Ecto neural progenitor cell (in vitro differentiated cells): ENCODE measurements at regions not wholly inside any gene's neighbourhood (a gene's known extent, or its start where the extent isn't known, plus 50 kb on each side); places are given as distances from the start of the nearest gene placed in this dataset.
"Not testable (repeated sequence)": the region's sequence is repeated elsewhere in the genome, so short reads cannot be mapped to it uniquely, and the experiment has no call there.

Experiments
- DNase-seq: peaks from one replicate; pipeline ENCODE4 v3.0.0-alpha.2; 2018; ENCODE audit warnings: low spot score

DNA sequence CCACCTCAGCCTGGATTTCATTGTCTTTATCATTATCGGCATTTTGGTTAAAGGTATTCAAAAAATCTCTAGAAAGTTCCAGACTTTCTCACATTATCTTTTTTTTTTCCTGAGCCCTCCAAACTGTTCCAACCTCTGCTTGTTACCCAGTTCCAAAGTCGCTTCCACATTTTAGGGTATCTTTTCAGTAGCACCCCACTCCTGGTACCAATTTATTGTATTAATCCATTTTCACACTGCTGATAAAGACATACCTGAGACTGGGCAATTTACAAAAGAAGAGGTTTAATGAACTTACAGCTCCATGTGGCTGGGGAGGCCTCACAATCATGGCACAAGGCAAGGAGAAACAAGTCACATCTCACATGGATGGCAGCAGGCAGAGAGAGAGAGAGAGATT, 145.5 kb upstream of the SSTR1 start:
- DNase-seq = not testable (repeated sequence)

DNA sequence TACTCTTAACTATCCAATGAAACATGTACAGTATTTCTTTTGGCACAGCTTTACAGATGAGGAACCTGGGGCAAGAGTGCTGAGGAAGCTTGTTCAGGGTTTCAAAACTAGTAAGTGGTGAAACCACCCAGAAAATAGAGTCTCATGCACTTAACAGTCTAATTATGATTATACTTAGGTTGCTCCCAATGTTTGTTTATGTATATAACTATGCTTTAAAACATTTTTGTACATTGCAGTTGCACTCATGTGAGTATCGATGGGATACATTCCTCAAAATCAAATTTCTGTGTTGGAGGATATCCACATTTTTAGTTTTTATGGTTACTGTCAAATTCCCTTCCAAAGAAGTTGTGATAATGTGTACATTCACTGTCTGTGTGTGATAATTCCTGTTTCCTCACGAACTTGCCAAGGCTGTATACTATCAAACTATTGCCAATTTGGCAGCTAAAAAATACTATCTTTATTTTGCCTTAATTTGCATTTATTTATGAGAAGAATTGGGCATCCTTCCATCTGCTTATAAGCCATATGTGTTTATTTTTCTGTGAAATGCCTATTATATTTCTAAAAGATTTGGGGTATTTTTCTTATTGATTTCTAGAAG, 143.9 kb upstream of the SSTR1 start:
- DNase-seq = no peak

DNA sequence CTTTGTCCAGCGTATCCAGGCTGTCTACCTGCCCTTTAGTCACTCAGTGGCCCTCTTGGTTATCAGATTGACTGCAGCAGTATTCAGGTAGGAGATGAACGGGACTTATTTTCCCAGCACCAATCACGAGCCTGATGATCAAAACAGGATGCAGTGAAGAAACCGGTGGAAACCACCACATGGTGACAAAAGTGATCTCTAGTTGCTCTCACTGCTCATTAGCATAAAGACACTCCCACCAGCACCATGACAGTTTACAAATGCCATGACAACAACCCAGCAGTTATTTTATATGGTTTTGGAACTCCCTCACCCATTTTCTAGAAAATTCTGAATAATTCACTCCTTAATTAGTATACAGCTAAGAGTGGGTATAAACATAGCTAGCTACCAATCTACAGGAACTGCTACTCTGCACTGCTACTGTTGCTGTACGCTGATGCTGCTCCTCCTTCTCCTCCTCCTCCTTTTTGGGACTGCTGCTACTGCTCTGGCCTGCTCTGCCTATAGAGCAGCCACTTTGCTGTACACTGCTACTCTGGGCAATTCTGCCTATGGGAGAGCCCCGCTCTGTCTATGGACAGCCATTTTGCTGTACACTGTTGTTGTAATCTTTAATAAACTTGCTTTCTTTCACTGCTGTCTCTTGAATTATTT, 142.5 kb upstream of the SSTR1 start:
- DNase-seq = no peak

DNA sequence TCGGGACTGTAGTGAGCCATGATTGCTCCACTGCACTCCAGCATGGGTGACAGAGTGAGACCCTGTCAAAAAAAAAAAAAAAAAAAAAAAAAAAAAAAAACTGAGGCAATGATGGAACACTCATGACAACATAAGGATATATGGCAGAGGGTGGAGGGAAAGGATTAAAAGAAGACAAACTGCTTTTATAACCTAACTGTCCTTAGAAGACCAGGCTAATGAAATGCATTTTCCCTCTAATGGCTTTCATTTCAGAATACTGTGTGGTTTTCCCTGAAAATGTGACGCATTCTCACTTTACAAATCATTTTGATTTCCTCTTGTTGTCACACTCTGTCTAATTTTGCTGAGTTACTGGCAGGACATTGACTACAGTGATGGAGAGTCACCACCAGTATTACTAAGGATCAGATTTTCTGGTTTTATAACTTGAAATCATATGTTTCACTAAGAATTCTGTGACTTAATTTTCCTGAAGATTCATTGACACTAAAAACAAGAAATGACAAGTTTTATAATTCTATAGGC, 137.6 kb upstream of the SSTR1 start:
- no peak for DNase-seq

DNA sequence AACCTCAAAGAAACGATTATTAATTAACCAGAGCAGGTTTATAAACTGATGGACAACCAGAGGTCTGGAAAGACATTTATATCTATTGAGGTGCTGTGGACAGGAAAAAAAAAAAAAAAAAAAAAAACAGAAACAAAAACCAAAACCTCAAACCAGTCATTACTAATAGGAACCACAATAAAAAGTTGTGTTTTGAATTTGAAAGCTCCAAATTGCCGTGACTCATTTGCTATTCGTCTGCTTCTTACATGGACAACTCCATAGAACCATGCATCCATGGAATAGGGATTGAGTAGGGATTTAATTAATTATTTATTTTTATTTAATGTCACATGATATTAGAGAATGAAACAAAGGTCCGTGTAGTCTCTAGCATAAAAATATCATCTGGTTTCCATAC, 134.1 kb upstream of the SSTR1 start:
- DNase-seq = no peak

DNA sequence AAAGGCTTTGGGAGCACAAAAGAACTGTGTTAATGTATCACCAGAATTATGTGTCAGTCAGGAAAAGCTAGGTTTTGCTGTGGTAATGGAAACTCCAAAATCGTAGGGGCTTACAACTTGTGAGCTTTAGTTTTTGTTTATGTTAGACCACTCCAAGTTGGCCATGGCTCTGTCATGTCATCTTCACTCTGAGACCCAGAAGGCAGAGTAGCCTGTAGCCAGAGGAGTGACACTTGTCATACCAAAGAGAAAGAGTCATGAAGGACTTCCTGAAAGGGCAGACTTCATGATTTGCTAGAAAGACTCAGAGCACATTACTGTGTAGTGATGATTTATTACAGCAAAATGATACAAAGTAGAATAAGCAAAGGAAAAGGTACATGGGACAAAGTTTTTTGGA, 133.6 kb upstream of the SSTR1 start:
- DNase-seq = no peak

DNA sequence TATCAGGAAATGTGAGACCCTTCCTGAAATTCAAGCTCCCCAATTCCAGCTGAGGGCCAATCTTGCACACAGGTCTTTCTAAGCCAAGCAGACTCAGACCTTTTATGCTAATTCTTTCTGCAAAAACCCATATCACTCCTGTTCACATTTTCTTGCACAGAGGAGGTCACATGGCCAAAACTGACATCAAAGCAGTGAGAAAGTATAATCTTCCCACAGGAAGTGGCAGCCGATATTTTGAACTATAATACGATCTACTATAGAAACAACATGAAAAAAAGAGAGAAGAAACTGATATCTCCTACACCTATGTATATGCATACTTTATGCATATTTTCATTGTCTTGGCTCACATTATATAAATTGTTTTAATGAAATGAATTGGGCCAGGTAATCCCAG, 132.9 kb upstream of the SSTR1 start:
- no peak for DNase-seq

DNA sequence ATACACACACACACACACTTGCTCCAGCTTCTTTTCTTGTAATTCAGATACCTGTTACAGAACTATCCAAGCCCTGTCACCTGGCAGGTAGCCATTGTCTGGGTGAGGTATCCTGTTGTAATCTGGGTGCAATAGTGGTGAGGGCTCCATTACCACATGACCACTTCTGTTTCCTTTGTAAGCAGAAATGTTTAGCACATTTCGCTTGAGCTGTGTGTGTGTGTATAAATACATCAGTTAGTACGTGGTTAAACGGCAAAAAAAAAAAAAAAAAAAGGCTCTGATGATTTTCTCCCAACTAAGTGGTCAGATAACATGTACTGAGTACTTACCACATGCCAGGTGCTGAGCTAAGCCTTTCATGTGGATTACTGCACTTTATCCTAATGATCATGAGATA, 129.3 kb upstream of the SSTR1 start:
- DNase-seq = no peak

DNA sequence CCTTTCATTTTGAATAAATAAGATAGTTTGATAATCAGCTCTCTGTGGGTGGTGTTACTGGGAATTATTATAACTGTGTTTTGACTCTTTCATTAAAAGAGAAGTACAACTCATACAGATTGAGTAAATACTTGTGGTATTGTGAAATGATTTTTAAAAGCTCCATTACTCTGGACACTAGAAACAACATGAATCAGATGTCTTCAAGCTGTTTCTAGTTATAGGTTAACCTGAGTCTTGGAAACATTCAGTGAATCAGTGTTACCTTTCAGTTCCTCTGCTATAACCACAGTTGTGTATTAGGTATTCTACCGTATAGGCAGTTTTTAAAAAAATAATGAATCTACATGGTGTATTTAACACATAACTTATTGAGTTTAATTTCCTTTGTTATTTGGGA, 128.4 kb upstream of the SSTR1 start:
- no peak for DNase-seq

DNA sequence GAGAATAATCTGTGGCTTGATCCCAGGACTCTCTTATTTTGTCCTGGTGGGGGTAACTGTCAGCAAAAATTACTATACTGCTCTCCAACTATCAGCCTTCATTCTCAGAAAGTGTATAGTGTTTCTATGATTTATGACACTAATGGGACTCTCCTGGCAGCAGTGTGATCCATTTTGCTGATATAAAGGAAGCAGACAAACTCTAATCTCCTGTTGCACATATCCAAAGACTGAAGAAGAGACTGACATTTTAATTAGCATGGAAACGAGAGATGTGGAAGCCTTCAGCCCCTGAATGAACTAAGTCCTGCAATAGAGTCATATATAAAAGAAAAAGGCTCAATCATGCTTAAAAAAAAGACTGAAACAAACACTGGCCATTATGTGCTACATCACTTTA, 127.8 kb upstream of the SSTR1 start:
- no peak for DNase-seq

DNA sequence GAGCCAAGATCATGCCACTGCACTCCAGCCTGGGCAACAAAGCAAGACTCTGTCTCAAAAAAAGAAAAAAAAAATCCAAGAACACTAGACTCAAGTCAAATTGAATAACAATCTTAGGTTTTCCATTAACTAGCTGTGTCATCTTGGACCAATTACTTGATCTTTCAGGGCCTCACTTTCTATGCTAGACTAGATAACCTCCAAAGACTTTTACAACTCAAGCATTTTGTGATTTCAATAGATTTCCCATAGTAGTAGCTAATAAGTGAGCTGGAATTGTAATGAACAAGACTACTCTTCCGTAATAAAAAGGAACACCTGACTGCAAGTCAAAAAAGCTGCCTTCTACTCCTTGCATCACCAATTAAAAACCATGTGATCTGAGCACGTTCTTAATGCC, 127.0 kb upstream of the SSTR1 start:
- no peak for DNase-seq

DNA sequence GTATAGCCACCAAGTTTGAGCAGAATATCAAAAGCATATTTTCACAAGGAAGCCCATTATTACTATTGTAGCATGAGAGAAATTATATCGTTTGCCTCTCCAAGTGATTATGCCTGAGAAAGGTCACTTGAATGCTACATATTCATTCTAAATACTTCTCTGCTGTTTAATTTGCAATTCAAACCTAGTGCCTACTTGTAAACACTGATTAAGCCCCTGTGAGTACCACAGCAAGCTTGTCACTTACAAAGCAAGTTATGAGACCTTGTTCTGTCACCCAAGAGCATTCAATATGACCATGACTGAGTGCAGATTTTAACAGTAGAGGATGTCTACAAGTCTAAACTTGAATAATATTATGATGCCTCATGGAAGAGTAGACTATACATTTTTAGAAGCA, 124.7 kb upstream of the SSTR1 start:
- no peak for DNase-seq

DNA sequence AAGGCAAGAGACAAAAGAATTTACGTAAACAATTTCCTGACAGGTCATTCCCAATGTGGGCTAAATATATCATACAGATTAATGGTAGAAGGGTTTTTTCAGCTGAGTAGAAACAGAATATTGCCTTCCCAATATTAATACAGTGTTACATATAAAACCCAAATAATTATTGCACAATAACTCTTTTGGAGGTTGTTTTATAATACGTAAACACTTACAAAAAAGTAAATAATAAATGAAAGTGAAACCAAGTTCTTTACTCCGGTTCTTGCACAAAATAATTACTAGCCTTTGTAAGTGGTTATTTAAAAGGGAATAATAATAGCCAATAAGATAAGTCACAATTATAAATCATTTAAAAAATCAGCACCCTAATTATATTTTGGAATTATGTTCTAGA, 118.6 kb upstream of the SSTR1 start:
- no peak for DNase-seq

DNA sequence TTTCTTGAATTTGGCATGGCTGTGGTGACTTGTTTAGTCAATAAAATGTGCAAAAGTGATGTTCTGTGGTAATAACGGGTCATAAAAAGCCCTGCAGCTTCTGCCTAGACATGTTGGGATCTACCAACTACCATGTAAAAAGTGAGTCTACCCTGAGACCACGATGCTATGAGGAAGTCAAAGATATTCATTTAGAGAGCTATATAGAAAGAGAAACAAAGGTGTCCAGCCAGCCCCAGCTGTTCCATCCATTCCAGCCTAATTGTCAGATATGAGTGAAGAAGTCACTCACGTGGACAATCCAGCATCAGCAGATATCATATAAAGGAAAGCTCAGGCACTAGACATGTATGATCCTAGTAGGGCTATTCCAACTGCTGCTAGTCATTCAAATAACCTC, 117.2 kb upstream of the SSTR1 start:
- DNase-seq = no peak

DNA sequence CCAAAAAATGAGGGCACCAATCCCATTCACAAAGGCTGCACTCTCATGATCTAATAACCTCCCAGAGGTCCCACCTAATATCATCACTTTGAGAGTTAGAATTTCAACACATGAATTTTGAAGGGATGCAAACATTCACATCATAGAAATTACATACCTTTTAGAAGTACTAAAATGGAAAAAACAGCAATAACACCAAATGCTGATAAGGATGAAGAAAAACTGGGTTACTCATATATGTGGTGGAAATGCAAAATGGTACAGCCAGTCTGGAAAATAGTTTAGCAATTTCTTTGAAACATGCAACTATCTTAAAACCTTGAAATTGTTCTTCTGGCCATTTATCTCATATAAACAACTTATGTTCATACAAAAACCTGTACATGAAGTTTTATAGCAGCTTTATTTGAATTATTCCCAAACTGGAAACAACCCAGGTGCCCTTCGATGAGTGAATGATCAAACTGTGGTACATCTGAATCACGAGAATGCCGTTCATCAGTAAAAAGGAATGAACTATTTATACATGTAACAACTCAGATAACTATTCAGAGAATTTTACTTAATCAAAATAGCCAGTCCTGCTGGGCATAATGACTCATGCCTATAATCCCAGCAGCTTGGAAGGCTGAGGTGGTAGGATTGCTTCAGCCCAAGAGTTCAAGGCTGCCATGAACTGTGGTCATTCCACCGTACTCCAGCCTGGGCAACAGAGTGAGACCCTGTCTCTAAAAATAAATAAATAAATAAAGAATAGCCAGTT, 109.4 kb upstream of the SSTR1 start:
- DNase-seq = no peak

DNA sequence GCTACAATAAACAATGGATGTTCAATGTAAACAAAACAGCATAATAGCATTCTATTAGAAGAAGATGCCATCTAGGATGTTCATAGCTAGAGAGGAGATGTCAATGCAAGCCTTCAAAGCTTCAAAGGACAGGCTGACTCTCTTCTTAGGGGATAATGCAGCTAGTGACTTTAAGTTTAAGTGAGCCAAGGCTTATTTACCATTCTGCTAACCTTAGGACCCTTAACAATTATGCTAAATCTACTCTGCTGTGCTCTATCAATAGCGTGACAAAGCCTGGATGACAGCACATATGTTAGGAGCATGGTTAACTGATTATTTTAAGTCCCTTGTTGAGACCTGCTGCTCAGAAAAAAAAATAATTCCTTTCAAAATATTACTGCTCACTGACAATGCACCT, 106.0 kb upstream of the SSTR1 start:
- DNase-seq = no peak

DNA sequence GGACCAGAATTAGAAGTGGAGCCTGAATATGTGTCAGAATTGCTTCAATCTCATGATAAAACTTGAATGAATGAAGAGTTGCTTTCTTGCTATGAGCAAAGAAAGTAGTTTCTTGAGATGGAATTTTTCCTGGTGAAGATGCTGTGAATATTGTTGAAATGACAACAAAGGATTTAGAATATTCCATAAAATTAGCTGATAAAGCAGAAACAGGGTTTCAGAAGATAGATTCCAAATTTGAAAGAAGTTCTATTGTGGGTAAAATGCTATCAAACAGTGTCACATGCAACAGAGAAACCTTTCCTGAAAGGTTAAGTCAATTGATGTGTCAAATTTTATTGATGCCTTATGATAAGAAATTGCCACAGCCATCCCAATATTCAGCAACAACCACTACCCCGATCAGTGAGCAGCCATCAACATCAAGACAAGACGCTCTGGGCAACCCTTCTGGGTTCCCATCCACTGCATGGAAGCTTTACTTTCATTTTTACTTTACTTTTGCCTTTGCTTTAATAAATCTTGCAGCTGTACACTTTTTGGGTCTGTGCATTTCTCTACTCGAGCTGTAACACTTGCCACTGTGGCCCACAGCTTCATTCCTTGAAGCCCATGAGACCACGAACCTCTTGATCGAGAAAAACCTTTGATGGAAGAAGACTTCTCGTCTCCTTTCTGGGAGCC, 104.0 kb upstream of the SSTR1 start:
- no peak for DNase-seq

DNA sequence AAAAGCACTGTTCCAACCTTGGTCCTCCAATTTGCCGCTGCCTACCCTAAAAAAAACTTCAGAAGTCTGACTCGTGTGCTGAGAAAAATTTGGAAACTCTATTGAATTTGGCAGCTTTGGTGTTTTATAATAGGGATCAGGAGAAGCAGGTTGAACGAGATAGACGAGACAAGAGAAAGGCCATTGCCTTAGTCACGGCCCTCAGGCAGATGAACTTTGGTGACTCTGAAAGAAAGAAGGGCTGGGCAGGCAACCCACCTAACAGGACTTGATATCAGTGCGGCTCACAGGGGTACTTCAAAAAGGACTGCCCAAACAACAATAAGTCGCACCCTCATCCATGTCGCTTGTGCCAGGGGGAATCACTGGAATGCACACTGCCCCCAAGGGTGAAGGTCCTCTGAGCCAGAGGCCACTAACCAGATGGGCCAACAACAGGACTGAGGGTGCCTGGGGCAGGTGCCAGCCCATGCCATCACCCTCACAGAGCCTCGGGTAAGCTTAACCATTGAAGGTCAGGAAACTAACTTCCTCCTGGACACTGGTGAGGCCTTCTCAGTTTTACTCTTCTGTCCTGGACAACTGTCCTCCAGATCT, 102.5 kb upstream of the SSTR1 start:
- no peak for DNase-seq

DNA sequence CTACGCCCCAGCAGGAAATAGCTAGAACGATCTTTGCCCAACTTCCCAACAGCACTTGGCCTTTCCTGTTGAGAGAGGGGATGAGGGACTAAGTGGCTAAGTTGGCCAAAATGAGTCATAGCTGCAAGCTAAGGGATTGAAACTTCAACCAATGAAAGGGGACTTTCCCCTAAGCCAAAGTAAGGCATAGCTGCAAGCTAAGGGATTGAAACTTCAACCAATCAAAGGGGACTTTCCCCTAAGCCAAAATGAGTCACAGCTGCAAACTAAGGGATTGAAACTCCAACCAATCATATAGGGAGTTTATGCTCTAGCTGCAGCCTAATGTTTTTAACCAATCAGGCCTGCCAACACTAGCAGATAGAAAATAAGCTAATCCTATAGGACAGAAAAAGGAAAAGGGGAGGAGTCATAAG, 100.5 kb upstream of the SSTR1 start:
- DNase-seq = no peak

DNA sequence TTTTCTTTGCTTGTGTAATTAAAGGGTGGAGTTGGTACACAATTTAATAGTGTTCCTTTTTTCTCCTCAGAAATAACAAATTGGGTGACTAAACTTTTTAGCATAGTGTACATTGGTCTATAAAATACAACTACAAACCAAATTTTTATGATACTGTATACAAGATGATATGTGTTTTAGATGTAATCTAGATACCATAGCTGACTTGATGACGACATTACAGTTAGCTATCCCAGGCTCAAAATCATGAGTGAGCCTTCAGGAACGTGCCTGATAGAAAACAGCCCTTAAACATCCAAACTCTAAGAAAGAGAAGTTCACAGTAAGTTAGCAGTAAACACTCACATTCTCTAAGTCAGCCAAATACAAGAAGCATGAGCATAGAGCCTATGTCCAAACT, 99.0 kb upstream of the SSTR1 start:
- DNase-seq = no peak

DNA sequence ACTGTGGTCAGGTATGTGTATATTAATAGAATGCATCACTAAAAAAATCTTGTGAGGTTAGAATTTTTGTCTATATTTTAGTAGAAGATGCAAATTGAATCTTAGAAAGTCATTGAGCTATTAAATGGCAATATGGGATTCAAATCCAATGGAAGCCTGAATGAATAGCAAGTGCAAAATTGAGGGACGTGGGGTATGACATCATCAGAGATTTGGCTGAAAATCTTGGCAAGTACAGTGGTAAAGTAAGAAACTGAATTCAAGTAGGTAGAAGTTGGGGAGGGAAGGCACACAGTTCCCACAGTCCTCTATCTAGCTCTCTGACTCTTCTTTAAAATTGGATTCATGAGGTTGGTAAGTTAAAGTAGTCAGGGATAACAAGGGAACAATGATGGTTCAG, 97.4 kb upstream of the SSTR1 start:
- no peak for DNase-seq

DNA sequence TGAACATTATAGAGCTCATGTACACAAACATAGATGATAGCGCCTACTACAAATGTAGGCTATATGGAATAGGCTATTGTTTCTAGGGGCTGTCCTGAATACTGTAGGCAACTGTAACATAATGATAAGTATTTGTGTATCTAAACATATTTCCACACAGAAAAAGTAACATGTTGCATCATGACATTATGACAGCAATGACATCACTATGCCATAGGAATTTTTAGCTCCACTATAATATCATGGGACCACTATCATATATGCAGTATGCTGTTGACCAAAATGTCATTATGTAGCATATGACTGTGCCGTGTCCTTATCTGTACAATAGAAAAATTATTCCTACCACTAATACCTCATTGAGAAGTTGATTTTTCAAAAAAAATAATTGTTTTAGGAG, 96.7 kb upstream of the SSTR1 start:
- no peak for DNase-seq
